Body of pancreas (tissue), 4 donors: ENCODE measurements at regions not wholly inside any gene's neighbourhood (a gene's known extent, or its start where the extent isn't known, plus 50 kb on each side); places are given as distances from the start of the nearest gene placed in this dataset.

Source experiments
- CTCF ChIP-seq, 7 experiments: fragments of 450-650 bp in 4 of 7; fragments of 200-600 bp in 3 of 7; sonication (generic) in 3 of 7; IDR thresholded peaks; one replicate each; pipeline ENCODE4 v1.5.1; 2016 to 2019; ENCODE audit warnings: antibody characterized with exemption in 7 of 7
- POLR2A ChIP-seq, 3 donors: fragments of 450-650 bp; IDR thresholded peaks; one replicate each; pipeline ENCODE4 v1.6.1; 2016; ENCODE audit warnings: antibody characterized with exemption in 3 of 3, mild to moderate bottlenecking in 2 of 3

- TF ChIP-seq CTCF (IDR thresholded peaks at IDR 0.05) (no peak), POLR2A (IDR thresholded peaks at IDR 0.05) (no peak)
These were observed 385.4 kb upstream of the GATB start for GRCh38 chr4:152146244-152146643.
